A549 (cell line): ENCODE measurements at regions not wholly inside any gene's neighbourhood (a gene's known extent, or its start where the extent isn't known, plus 50 kb on each side); places are given as distances from the start of the nearest gene placed in this dataset.

Source experiments
- ATAC-seq, 2 experiments: fragments of 200-7000 bp in 1 of 2; fragments of >200 bp in 1 of 2; cut with Nextera tagmentation in 1 of 2; cut with Tn5 transposase in 1 of 2; 3 replicates each; pipeline versions ENCODE4 v1.8.0 to v1.9.1; 2018 to 2020; ENCODE audit warnings: mild to moderate bottlenecking in 1 of 2, moderate library complexity in 1 of 2
- CTCF ChIA-PET: fragments of 300-600 bp; sonication (Branson Sonifier 250); formaldehyde crosslinking; extraction: SDS; loops from one replicate; lab custom pipeline; 2021; ENCODE audit warnings: antibody characterized with exemption, inconsistent platforms; lab: Yijun Ruan, JAX
- POLR2A ChIA-PET: fragments of 350-600 bp; formaldehyde crosslinking; extraction: SDS; loops from one replicate; lab custom pipeline; 2021; ENCODE audit warnings: antibody characterized with exemption, inconsistent platforms; lab: Yijun Ruan, JAX
- DNase-seq, 2 experiments: peaks; one replicate each; pipeline versions ENCODE4 v3.0.0 to v3.0.0-alpha.2; 2011 to 2016; ENCODE audit warnings: low read depth in 1 of 2, low spot score in 1 of 2
- FAIRE-seq: peaks from 2 replicates; lab custom pipeline; 2011; peaks lifted over from hg19 to GRCh38; lab: Jason Lieb, UNC
- H3K27ac ChIP-seq, 2 experiments: fragments of >200 bp; sonication (Bioruptor Twin); formaldehyde crosslinking; 3 replicates each; pipeline ENCODE4 v1.5.1; 2016 to 2017
- H3K4me1 ChIP-seq: fragments of >200 bp; sonication (Bioruptor Twin); formaldehyde crosslinking; 3 replicates; pipeline ENCODE4 v1.6.1; 2016
- H3K4me2 ChIP-seq: fragments of >200 bp; sonication (Bioruptor Twin); formaldehyde crosslinking; 3 replicates; pipeline ENCODE4 v1.6.1; 2016
- H3K4me3 ChIP-seq: fragments of >200 bp; sonication (Bioruptor Twin); formaldehyde crosslinking; 3 replicates; pipeline ENCODE4 v1.5.1; 2016
- H3K9me3 ChIP-seq: fragments of >200 bp; sonication (Bioruptor Twin); formaldehyde crosslinking; 3 replicates; pipeline ENCODE4 v1.6.1; 2016
- CHD2 ChIP-seq: fragments of 150-350 bp; IDR thresholded peaks from 2 replicates; pipeline ENCODE4 v1.6.1; 2014; ENCODE audit warnings: low read length; ENCODE audit not compliant: partially characterized antibody
- FOSL2 ChIP-seq, 2 experiments: fragments of 450-650 bp in 1 of 2; fragments of >200 bp in 1 of 2; sonication (Bioruptor Twin) in 1 of 2; formaldehyde crosslinking; IDR thresholded peaks; 2 replicates each; pipeline versions ENCODE4 v1.5.0 to v1.6.1; 2016 to 2020; ENCODE audit warnings: mild to moderate bottlenecking in 1 of 2, moderate library complexity in 1 of 2
- HOXA7 ChIP-seq: fragments of 250-450 bp; sonication (Bioruptor Pico); IDR thresholded peaks from 2 replicates; pipeline ENCODE4 v1.5.0; 2020; ENCODE audit warnings: mild to moderate bottlenecking, moderate library complexity
- HOXB5 ChIP-seq: fragments of 250-450 bp; sonication (Bioruptor Pico); IDR thresholded peaks from 2 replicates; pipeline ENCODE4 v1.5.0; 2020; ENCODE audit warnings: mild to moderate bottlenecking, moderate library complexity
- MAFK ChIP-seq: fragments of 450-650 bp; IDR thresholded peaks from 2 replicates; pipeline ENCODE4 v1.6.1; 2014; ENCODE audit not compliant: partially characterized antibody
- MYC ChIP-seq: IDR thresholded peaks from 2 replicates; pipeline ENCODE4 v1.6.1; 2012; ENCODE audit warnings: mild to moderate bottlenecking, inconsistent platforms, low read length, improper control_type of control experiment, borderline replicate concordance
- NFE2L2 ChIP-seq: fragments of 150-350 bp; conservative IDR thresholded peaks from 2 replicates; pipeline ENCODE4 v1.6.1; 2014; ENCODE audit warnings: low read length
- NPAS2 ChIP-seq: fragments of 250-450 bp; sonication (Bioruptor Pico); IDR thresholded peaks from 2 replicates; pipeline ENCODE4 v1.8.0; 2022; ENCODE audit warnings: mild to moderate bottlenecking, moderate library complexity, borderline replicate concordance
- RARB ChIP-seq: fragments of 250-450 bp; sonication (Bioruptor Pico); IDR thresholded peaks from 2 replicates; pipeline ENCODE4 v1.8.0; 2021; ENCODE audit warnings: mild to moderate bottlenecking, moderate library complexity
- TP53 ChIP-seq: fragments of 250-450 bp; sonication (Bioruptor Pico); IDR thresholded peaks from 2 replicates; pipeline ENCODE4 v1.5.0; 2021; ENCODE audit warnings: mild to moderate bottlenecking, moderate library complexity
- ZSCAN20 ChIP-seq: fragments of 250-450 bp; sonication (Bioruptor Pico); IDR thresholded peaks from 2 replicates; pipeline ENCODE4 v1.8.0; 2022; ENCODE audit warnings: mild to moderate bottlenecking, moderate library complexity
- WGBS: methylation state at CpG from one replicate; pipeline ENCODE4 v1.1.6; 2017; ENCODE audit errors: missing lambda C conversion rate; 5-methylcytosine and 5-hydroxymethylcytosine counted together
- TF ChIP-seq, protein P1 (sequence below): fragments of >200 bp; sonication (Bioruptor Twin); formaldehyde crosslinking; IDR thresholded peaks from 3 replicates; pipeline ENCODE4 v1.5.1; 2016
- TF ChIP-seq, protein P2 (sequence below): fragments of 450-650 bp; IDR thresholded peaks from 2 replicates; pipeline ENCODE4 v1.6.1; 2014; ENCODE audit warnings: antibody characterized with exemption
- TF ChIP-seq, protein P3 (sequence below): IDR thresholded peaks from 2 replicates; pipeline ENCODE4 v1.6.1; 2012
- TF ChIP-seq, protein P4 (sequence below): IDR thresholded peaks from 2 replicates; pipeline ENCODE4 v1.6.1; 2012; ENCODE audit warnings: low read depth, borderline replicate concordance

DNA sequence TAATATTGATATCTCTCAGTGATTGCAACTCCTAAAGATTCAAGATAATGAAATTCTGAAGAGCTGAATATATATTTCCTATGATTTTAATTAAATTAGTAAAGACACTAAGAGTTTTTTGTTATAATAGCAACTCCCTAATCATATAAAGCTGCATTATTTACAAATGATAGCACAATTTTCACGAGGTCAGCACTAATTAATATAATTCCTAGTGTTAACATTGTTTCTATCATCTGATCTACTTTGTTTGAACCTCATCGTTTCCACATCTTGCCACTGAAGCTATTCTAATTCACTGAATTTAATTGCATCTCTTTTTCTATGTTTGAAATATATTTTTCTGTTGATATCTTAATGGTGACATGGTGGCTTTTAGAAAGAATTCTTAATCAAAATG, 279.1 kb upstream of the ADGRL4 start:
- ATAC-seq: no peak
- Histone ChIP-seq H3K9me3 (no peaks in the 10 kb centered on the region), H3K4me2 (no peak overlapping the region), H3K4me1 (no peaks in the 10 kb centered on the region), H3K27ac (no peak overlapping the region), H3K4me3 (no peak overlapping the region)
- DNase-seq: no peak
- WGBS: 2% methylated on average over 2 of the region's 2 CpGs
- FAIRE-seq: no peak
- CTCF ChIA-PET: no interaction called here
- POLR2A ChIA-PET: no interaction called here
- TF ChIP-seq, protein P1, sequence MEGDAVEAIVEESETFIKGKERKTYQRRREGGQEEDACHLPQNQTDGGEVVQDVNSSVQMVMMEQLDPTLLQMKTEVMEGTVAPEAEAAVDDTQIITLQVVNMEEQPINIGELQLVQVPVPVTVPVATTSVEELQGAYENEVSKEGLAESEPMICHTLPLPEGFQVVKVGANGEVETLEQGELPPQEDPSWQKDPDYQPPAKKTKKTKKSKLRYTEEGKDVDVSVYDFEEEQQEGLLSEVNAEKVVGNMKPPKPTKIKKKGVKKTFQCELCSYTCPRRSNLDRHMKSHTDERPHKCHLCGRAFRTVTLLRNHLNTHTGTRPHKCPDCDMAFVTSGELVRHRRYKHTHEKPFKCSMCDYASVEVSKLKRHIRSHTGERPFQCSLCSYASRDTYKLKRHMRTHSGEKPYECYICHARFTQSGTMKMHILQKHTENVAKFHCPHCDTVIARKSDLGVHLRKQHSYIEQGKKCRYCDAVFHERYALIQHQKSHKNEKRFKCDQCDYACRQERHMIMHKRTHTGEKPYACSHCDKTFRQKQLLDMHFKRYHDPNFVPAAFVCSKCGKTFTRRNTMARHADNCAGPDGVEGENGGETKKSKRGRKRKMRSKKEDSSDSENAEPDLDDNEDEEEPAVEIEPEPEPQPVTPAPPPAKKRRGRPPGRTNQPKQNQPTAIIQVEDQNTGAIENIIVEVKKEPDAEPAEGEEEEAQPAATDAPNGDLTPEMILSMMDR: no peak
- TF ChIP-seq, protein P2, sequence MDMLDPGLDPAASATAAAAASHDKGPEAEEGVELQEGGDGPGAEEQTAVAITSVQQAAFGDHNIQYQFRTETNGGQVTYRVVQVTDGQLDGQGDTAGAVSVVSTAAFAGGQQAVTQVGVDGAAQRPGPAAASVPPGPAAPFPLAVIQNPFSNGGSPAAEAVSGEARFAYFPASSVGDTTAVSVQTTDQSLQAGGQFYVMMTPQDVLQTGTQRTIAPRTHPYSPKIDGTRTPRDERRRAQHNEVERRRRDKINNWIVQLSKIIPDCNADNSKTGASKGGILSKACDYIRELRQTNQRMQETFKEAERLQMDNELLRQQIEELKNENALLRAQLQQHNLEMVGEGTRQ: no peak
- TF ChIP-seq MAFK: peak; percentile 7

DNA sequence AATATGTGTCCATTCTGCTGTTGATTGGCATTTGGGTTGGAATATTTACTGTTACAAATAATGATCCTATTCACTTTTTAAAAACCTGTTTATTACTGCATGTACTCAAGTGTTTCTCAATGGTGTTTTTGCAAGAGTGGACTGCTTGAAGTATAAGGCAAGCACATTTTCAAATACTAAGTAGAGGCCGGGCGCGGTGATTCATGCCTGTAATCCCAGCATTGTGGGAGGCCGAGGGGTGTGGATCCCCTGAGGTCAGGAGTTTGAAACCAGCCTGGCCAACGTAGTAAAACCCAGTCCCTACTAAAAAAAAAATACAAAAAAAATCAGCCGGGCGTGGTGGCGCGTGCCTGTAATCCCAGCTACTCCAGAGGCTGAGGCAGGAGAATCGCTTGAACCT, 276.9 kb upstream of the ADGRL4 start:
- H3K9me3 ChIP-seq: no peaks in the 10 kb centered on the region
- no peak overlapping the region for H3K4me2 ChIP-seq
- TF ChIP-seq, protein P2: no peak
- TF ChIP-seq MYC (no peak), ZSCAN20 (no peak), RARB (CRISPR knock-in tag) (no peak), FOSL2 (IDR thresholded peaks at IDR 0.05) (no peak), FOSL2 (CRISPR knock-in tag; IDR thresholded peaks at IDR 0.05) (no peak), NFE2L2 (no peak), HOXA7 (CRISPR knock-in tag) (no peak), HOXB5 (CRISPR knock-in tag) (no peak), NPAS2 (CRISPR knock-in tag) (no peak), CHD2 (no peak), TP53 (no peak), MAFK (no peak)
- TF ChIP-seq, protein P3, sequence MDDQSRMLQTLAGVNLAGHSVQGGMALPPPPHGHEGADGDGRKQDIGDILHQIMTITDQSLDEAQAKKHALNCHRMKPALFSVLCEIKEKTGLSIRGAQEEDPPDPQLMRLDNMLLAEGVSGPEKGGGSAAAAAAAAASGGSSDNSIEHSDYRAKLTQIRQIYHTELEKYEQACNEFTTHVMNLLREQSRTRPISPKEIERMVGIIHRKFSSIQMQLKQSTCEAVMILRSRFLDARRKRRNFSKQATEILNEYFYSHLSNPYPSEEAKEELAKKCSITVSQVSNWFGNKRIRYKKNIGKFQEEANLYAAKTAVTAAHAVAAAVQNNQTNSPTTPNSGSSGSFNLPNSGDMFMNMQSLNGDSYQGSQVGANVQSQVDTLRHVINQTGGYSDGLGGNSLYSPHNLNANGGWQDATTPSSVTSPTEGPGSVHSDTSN: no peak
- TF ChIP-seq, protein P1: no peak
- TF ChIP-seq, protein P4, sequence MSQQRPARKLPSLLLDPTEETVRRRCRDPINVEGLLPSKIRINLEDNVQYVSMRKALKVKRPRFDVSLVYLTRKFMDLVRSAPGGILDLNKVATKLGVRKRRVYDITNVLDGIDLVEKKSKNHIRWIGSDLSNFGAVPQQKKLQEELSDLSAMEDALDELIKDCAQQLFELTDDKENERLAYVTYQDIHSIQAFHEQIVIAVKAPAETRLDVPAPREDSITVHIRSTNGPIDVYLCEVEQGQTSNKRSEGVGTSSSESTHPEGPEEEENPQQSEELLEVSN: no peak
- FAIRE-seq (no peak), ATAC-seq (no peak), DNase-seq (no peak)
- 63% methylated on average over 10 of the region's 10 CpGs for WGBS
- ChIA-PET CTCF (interaction anchor here (0.6 kb wide), 1 partner anchor 104 kb away, joined by 4 read pairs; no protein-coding TSS in a partner anchor), POLR2A (no interaction called here)
- H3K4me1 ChIP-seq: no peaks in the 10 kb centered on the region
- H3K4me3 ChIP-seq: no peak overlapping the region
- H3K27ac ChIP-seq: no peak overlapping the region
